ENCODE measurements at regions not wholly inside any gene's neighbourhood (a gene's known extent, or its start where the extent isn't known, plus 50 kb on each side); places are given as distances from the start of the nearest gene placed in this dataset.

DNA sequence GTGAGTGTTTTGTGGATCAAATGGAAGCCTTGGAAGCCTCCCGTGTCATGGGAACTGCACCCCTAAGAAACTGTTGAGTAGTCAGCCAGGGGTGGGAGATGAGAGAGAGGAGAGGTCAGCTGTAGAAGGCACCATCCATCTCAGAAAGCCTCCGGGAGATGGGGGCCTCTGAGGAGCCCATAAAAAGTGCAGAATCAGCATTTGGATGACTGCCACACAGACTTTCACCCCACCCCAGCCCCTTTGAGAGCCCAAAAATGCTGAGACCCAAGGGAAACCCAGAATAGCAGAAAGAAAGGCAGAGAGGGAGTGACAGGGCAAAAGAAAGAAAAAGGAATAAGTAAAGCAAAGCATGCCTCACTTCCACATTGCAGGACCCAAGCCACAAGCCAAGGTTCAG lies 443.1 kb upstream of the ZEB2 start:
- Mint-ChIP-seq H3K27ac (no peak overlapping the region), H3K27me3 (no peaks in the 10 kb centered on the region), H3K4me3 (no peak overlapping the region)

DNA sequence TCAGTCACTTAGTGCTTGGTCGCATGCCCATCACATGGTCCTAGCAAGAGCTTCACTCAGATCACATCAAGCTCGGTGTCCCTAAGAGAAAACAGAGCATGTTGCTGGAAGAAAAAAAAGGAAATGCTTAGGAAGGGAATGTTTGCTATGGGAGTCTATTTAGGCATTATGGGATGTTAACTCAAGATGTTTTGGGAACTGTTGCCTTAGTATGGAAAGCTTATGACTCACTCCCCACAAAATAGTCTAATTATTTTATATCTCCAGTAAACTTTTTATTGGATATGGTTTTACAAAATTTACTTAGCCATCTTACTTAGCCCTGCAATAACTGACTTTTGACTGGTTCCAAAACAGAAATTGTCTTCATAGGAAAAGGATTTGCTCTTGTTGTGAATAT lies 439.5 kb upstream of the ZEB2 start:
- Mint-ChIP-seq H3K9me3 (peaks cover 0 to 5% (median 2%) of the 10 kb centered on the region in 3 donors), H3K27me3 (no peaks in the 10 kb centered on the region), H3K36me3 (peaks cover 2% of the 10 kb centered on the region), H3K27ac (no peak overlapping the region), H3K4me3 (no peak overlapping the region), H3K4me1 (no peaks in the 10 kb centered on the region)

More for the DNA sequence above, 443.1 kb upstream of the ZEB2 start:
- Mint-ChIP-seq H3K9me3 (peaks cover 7 to 12% (median 11%) of the 10 kb centered on the region in 3 donors), H3K36me3 (no peaks in the 10 kb centered on the region), H3K4me1 (no peaks in the 10 kb centered on the region)

DNA sequence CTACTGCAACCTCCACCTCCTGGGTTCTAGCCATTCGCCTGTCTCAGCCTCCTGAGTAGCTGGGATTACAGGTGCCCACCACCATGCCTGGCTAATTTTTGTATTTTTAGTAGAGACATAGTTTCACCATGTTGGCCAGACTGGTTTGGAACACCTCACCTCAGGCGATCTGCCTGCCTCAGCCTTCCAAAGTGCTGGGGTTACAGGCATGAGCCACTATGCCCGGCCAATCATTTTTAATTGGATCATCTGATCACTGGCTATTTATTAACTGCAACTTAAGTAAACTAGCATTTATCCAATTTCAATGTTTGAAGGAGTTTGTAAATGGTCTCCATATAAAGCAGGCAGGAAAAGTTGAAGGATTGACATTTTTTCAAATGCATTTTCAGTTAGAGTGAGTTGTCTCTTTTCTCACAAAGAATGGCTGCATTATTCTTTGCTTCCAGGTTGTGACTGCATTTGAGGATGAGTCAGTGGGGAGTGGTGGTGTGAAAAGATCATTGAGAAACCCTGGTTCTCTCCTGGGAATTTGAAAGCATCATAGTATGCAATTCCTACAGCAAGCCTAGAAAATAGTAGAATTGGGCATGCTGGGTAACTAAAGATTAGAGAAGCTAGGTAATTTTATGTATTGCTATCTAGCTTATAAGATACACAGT lies 431.1 kb upstream of the ZEB2 start:
- Mint-ChIP-seq H3K9me3 (no peaks in the 10 kb centered on the region), H3K27ac (no peak overlapping the region), H3K27me3 (no peaks in the 10 kb centered on the region), H3K4me1 (no peaks in the 10 kb centered on the region), H3K4me3 (no peak overlapping the region), H3K36me3 (peaks cover 2% of the 10 kb centered on the region)

DNA sequence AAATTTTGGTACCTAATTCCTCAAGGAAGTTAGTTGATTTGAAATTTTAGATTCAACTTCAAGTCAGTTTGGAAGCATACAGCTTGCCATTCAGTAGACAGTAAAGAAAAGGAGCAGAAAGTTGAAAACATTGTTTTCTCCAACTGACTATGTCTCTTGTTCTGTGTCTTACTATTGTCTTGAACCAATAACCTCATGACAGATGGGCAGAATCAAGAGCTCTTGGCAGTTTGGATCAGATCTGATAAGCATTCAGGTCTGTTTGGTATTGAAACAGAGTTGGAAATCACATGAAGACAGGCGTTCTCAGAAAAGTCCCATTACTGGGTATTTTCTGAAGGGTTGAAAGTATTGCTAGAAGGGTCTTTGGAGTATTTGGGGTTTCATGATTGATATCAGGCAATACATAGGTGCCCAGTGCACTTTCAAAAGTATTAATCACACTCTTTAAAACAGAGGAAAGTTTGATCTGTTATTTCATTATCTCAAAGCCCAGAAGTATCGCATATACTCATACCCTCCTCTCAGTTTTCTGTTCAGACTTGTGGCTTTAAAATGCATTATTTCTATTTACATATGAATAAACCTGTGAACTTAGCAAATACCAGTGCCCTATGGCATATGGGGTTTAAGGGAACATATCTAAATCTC lies 428.4 kb upstream of the ZEB2 start:
- H3K4me3 Mint-ChIP-seq, result no peak overlapping the region
- H3K36me3 Mint-ChIP-seq, result no peaks in the 10 kb centered on the region
- no peak overlapping the region for H3K27ac Mint-ChIP-seq
- no peaks in the 10 kb centered on the region for H3K9me3 Mint-ChIP-seq
- H3K27me3 Mint-ChIP-seq, result peaks cover 3% of the 10 kb centered on the region
- H3K4me1 Mint-ChIP-seq, result no peaks in the 10 kb centered on the region

DNA sequence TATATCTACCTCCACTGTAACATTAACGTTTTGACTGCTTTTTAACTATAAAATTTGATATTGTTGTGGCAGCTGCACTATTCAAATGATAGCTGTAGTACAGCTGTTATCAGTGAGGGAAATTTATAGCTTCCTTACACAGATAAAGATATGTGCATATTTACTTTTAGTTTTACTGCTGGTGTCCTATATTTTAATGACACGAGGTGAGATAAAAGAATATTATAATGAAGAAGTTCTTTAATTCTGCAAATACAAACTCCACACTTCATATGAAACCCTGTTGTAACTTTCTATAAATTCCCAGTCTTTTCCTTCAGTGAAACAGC lies 427.8 kb upstream of the ZEB2 start:
- Mint-ChIP-seq H3K4me1 (no peaks in the 10 kb centered on the region), H3K4me3 (no peak overlapping the region), H3K36me3 (no peaks in the 10 kb centered on the region), H3K9me3 (no peaks in the 10 kb centered on the region), H3K27ac (no peak overlapping the region), H3K27me3 (peaks cover 4% of the 10 kb centered on the region)

DNA sequence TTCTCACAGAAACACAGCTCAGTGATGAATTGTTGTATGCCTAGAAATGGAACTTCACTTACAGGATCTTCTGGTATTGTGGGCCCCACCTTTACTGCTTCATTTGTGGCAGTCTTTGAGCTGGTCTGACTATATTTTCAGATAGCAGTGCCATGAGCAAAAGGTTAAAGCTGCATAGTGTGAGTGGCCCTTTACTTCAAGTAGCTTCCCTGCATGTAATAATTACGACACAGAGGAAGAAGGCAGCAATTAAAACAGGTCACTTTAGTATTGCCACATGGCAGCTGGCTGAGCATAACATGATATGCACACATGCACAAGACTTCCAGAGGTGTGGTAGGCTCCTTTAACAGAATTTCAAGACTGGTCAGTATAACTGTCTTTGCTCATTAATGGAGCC lies 426.3 kb upstream of the ZEB2 start:
- no peaks in the 10 kb centered on the region for H3K36me3 Mint-ChIP-seq
- no peaks in the 10 kb centered on the region for H3K4me1 Mint-ChIP-seq
- H3K27me3 Mint-ChIP-seq, result peaks cover 4% of the 10 kb centered on the region
- no peak overlapping the region for H3K27ac Mint-ChIP-seq
- no peaks in the 10 kb centered on the region for H3K9me3 Mint-ChIP-seq
- no peak overlapping the region for H3K4me3 Mint-ChIP-seq

DNA sequence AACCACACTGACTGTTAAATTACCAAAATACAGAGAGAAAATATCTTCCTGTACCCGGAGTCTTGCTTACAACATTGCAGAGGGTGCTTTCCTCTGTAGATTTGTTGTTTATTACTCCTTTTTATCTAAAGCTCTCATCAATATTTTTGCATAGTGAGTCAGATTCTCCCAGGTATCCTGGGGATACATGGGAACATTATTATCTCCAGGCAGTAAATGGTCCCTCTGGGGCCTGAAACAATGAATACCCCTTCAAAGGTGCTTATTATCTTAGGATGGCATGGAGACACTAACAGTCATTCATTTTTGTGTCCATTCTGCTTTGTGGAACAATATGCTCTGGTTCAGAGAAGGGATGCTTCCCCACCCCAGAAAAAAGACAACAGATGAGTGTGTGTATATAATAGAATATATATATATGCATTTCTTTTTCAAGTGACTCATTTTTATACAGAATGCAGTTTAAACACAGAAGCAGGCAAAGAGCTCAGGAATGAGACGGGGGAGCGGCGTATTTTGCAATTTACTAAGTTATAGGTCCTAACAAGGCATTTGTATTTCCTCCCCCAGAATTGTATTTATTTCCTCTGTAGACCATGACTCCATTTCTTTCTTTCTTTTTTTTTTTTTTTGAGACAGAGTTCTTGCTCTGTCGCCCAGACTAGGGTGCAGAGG lies 424.8 kb upstream of the ZEB2 start:
- H3K4me1 Mint-ChIP-seq, result no peaks in the 10 kb centered on the region
- no peaks in the 10 kb centered on the region for H3K36me3 Mint-ChIP-seq
- H3K4me3 Mint-ChIP-seq, result no peak overlapping the region
- no peaks in the 10 kb centered on the region for H3K9me3 Mint-ChIP-seq
- H3K27me3 Mint-ChIP-seq, result peaks cover 4% of the 10 kb centered on the region
- no peak overlapping the region for H3K27ac Mint-ChIP-seq

DNA sequence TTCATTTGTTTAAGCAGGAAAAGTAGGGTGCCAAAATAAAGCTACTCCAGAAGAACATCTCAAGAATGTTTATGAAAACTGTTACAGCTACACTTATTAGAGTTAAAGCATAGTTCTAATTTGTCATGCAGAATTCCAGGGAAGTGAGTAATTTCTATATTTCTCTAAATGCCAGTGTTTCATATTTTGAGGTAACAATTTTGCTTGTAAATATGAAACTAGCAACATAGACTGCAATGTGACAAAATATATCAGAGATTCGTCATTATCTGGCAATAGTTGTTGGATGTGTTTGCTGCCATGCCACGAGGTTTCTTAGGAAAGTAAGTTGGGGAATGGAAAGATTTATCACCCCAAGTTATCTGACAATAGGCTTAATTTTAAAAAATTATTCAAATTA lies 424.1 kb upstream of the ZEB2 start:
- H3K4me1 Mint-ChIP-seq, result no peaks in the 10 kb centered on the region
- H3K9me3 Mint-ChIP-seq, result no peaks in the 10 kb centered on the region
- H3K27ac Mint-ChIP-seq, result no peak overlapping the region
- H3K36me3 Mint-ChIP-seq, result no peaks in the 10 kb centered on the region
- H3K4me3 Mint-ChIP-seq, result no peak overlapping the region
- peaks cover 4% of the 10 kb centered on the region for H3K27me3 Mint-ChIP-seq

DNA sequence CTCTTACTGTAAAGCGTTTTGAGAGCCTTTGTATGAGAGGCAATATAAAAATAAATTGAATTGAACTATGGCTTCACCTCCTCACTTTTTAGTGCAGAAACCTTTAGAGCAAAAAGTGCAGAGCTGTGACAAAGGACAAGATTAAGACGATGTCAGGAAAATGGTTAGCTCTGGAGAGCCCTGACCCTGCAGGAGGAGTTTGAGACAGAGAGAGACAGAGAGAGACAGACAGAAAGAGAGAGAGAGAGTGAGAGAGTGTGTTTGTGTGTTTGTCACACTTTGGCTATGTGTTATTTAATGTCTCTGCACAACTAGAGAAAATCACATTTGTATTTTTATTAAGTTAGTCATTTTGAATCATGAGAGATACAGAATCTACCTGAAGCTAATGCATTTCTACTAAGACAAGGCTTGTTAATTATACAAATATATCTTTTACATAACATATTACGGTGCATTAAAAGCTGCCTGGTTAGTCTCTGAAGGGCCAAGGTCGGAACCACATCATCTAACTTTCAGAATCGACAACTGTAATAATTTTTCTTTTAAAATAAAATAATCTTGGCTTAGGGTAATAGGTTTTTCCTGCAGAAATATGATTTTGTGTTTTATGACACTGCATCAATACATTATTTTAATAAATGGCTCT lies 423.5 kb upstream of the ZEB2 start:
- H3K27ac Mint-ChIP-seq, result no peak overlapping the region
- H3K27me3 Mint-ChIP-seq, result peaks cover 4% of the 10 kb centered on the region
- H3K4me1 Mint-ChIP-seq, result no peaks in the 10 kb centered on the region
- no peak overlapping the region for H3K4me3 Mint-ChIP-seq
- no peaks in the 10 kb centered on the region for H3K36me3 Mint-ChIP-seq
- no peaks in the 10 kb centered on the region for H3K9me3 Mint-ChIP-seq

DNA sequence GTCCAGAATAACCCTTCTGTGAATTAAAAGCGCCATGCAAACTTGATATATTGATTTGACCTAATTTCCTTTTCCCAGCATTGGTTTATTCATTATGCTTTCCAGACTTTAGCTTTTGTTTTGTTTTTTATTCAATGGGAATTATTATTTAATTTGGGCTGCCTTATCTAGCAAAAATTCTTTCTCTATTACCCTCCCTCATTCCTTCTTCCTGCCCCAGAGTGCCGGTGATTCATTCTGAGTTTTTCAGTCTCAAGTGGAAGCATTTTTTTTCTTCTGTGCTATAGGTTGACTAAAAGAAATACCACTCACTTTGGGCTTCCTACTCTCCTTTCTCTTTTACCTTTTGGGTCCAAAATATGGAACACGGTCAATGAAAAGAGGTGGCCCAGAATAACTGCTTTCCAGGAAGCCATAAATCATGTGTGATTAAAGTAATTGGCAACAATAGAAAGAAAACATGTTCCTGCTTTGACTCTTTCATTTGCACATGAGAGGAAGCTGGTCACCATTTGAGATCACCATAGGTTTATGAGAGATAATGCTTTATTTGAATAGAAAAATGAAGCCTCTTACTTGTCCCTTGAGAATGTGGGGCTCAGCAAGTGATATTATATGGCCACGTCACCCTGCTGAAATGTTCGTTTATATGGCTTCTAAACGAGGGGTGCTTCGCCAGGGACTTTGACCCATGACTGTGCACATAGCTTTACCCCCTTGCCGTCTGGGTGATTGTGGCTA lies 422.8 kb upstream of the ZEB2 start:
- Mint-ChIP-seq H3K4me1 (no peaks in the 10 kb centered on the region), H3K9me3 (no peaks in the 10 kb centered on the region), H3K27me3 (peaks cover 4% of the 10 kb centered on the region), H3K36me3 (no peaks in the 10 kb centered on the region), H3K27ac (no peak overlapping the region), H3K4me3 (no peak overlapping the region)

DNA sequence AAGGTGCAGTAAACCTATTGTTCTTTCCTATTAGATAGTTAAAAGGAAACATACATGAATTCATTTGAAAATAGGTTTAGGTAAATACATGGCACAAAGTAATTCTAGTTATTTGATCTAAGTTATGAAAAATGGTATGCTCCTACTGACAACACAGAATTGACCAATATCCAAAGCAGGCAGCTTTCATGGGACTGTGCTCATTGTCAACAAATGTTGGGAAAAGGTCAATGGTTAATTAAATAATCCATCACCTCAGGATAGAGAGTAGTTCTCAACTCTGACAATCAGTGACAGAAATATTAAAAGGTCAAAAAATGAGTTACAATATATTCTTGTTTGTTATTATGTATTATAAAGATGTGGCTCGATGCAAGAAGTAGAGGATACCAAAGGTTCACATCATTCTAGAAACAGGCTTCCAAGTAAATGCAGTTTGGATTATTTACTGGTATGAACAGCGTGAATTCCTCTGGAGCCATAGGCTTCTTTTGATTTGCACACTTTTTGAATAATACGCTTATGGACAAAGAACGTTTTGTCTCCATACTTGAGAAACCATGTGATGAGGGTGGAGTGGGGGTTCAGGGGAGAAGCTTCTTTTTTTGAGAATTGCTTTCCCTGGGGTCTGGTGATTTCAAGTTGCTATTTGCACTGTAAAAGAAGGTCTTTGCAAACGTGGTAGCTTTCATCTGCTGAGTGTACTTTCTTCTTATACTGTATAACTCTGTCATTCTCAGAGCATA lies 422.0 kb upstream of the ZEB2 start:
- Mint-ChIP-seq H3K27ac (no peak overlapping the region), H3K27me3 (peaks cover 4% of the 10 kb centered on the region), H3K4me1 (no peaks in the 10 kb centered on the region), H3K36me3 (no peaks in the 10 kb centered on the region), H3K9me3 (no peaks in the 10 kb centered on the region), H3K4me3 (no peak overlapping the region)

DNA sequence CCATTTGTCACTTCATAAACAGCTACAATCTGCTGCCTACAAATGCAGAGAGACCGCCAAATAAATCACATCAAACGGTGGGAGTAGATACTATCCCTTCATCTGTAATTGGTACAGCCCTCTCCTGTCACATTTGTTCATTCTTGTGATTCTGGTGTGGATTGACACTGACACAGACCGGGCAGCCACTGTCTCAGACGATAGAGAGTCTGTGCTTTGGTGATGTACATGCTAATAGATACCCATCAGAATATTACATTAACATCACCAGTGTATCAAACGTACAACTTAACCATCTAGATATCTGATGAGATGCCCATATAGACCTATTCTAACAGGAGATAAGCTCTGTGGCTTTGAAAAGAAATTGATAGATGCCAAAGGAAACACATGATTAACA lies 419.7 kb upstream of the ZEB2 start:
- Mint-ChIP-seq H3K27ac (no peak overlapping the region), H3K36me3 (no peaks in the 10 kb centered on the region), H3K4me3 (no peak overlapping the region), H3K27me3 (peaks cover 4% of the 10 kb centered on the region), H3K9me3 (no peaks in the 10 kb centered on the region), H3K4me1 (peaks cover 0 to 2% (median 0%) of the 10 kb centered on the region in 3 donors)

DNA sequence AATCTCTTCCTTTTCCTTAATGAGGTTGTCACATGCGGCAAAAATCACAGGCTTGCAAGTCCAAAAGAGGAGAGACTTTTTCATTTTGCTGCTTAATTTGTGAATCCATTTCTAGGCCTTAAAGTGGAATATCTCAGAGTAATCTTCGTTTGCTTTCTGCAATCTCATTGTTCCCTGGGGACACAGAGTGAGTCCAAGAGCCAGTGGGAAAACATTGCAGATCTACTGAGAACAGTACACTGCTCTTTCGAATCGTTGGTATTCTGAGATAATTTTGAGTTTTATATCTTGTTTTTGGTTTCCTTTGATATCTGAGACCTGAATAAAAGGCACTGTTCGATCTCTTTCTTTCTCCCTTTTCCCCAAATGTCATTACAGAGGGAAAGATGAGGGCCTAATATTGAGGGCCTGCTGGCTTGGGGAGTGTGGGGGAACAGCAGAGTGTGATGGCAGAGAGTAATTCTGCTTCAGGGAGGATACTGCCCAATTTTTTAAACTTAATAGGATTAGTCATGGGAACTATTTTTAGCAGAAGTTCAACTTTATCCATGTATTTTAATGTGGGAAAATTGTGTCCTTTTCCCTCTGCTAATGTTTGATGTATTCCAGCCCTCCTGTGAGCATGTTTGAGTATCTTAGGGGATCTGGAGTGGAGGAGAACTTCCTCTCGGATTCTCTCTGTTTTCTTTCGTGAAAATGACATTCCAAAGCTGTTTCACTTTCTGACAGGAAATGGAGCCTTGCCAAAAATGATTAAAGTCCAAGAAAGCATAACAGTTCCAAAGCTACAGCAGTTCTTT lies 418.2 kb upstream of the ZEB2 start:
- Mint-ChIP-seq H3K27ac (no peak overlapping the region), H3K27me3 (no peaks in the 10 kb centered on the region), H3K9me3 (no peaks in the 10 kb centered on the region), H3K4me3 (no peak overlapping the region), H3K4me1 (peaks cover 0 to 2% (median 0%) of the 10 kb centered on the region in 3 donors), H3K36me3 (no peaks in the 10 kb centered on the region)

DNA sequence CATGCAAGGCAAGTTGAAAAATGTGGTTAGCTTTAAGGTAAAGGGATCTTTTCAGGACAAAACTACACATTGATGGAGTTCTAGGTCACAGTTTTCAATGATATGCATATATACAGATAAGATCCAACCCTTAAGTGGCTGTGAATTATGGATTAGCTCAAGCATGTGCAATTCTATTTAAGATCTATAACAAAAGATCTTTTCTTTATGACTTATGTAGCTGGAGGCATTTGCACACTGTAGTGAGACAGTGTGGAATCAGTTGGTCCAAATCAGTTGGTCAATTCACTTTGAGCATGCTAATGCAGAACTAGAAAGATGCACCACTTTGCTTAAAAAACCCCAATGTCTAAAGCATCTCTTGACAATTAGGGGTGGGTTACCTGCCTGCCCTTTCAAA lies 417.1 kb upstream of the ZEB2 start:
- H3K36me3 Mint-ChIP-seq, result no peaks in the 10 kb centered on the region
- no peak overlapping the region for H3K4me3 Mint-ChIP-seq
- peaks cover 0 to 2% (median 0%) of the 10 kb centered on the region in 3 donors for H3K4me1 Mint-ChIP-seq
- H3K27ac Mint-ChIP-seq, result no peak overlapping the region
- no peaks in the 10 kb centered on the region for H3K27me3 Mint-ChIP-seq
- H3K9me3 Mint-ChIP-seq, result no peaks in the 10 kb centered on the region
